Fibroblast of pulmonary artery (primary cell): ENCODE measurements at regions not wholly inside any gene's neighbourhood (a gene's known extent, or its start where the extent isn't known, plus 50 kb on each side); places are given as distances from the start of the nearest gene placed in this dataset.

Experiments used
- DNase-seq: peaks from one replicate; pipeline ENCODE4 v3.0.0-alpha.2; 2010; ENCODE audit warnings: low read depth
- H3K4me3 ChIP-seq: replicated peaks from 2 replicates; pipeline ENCODE4 v1.5.1; 2011; ENCODE audit warnings: low read depth, mild to moderate bottlenecking, control low read depth, low read length, moderate library complexity
- CTCF ChIP-seq: IDR thresholded peaks from 2 replicates; pipeline ENCODE4 v1.5.1; 2011; ENCODE audit warnings: mild to moderate bottlenecking, control low read depth, low read length, inconsistent platforms; ENCODE audit errors: missing control alignments

- no peak for TF ChIP-seq CTCF
- no peak overlapping the region for H3K4me3 ChIP-seq
- DNase-seq = no peak
Measured at GRCh38 chr5:102014371-102014770, 281.7 kb downstream of the SLCO4C1 start.

- DNase-seq = no peak
- no peak overlapping the region for H3K4me3 ChIP-seq
- no peak for TF ChIP-seq CTCF
Measured at GRCh38 chr5:102010644-102011043, 285.4 kb downstream of the SLCO4C1 start.

GRCh38 chr5:101997235-101997634 lies 298.8 kb downstream of the SLCO4C1 start:
- DNase-seq = no peak
- H3K4me3 ChIP-seq = no peak overlapping the region
- no peak for TF ChIP-seq CTCF

GRCh38 chr5:101995585-101995984 lies 300.5 kb downstream of the SLCO4C1 start:
- H3K4me3 ChIP-seq = no peak overlapping the region
- TF ChIP-seq CTCF = no peak
- no peak for DNase-seq

- H3K4me3 ChIP-seq = no peak overlapping the region
- DNase-seq = no peak
- TF ChIP-seq CTCF = no peak
Measured at GRCh38 chr5:101991486-101991885, 304.6 kb downstream of the SLCO4C1 start.

GRCh38 chr5:101989659-101990058 lies 306.4 kb downstream of the SLCO4C1 start:
- H3K4me3 ChIP-seq = no peak overlapping the region
- DNase-seq = no peak
- TF ChIP-seq CTCF = no peak

GRCh38 chr5:101977729-101978345 lies 318.2 kb downstream of the SLCO4C1 start:
- DNase-seq = peak; percentile 54
- peak; percentile 59 for TF ChIP-seq CTCF
- no peak overlapping the region for H3K4me3 ChIP-seq
